H1 (cell line): ENCODE measurements at regions not wholly inside any gene's neighbourhood (a gene's known extent, or its start where the extent isn't known, plus 50 kb on each side); places are given as distances from the start of the nearest gene placed in this dataset.

Experiments
- ATF3 ChIP-seq: IDR thresholded peaks from 2 replicates; pipeline ENCODE4 v1.6.1; 2011; ENCODE audit warnings: low read depth, mild to moderate bottlenecking, low read length; ENCODE audit not compliant: insufficient read depth
- CHD7 ChIP-seq: fragments of 300-600 bp; sonication (generic); IDR thresholded peaks from 2 replicates; pipeline ENCODE4 v1.7.1; 2012; ENCODE audit warnings: low read length, moderate library complexity, mild to moderate bottlenecking, inconsistent platforms; ENCODE audit not compliant: insufficient replicate concordance
- CTCF ChIP-seq, 3 experiments: IDR thresholded peaks; 1 replicate in 2 of 3; 2 replicates in 1 of 3; pipeline versions ENCODE4 v1.5.1 to v1.6.1; 2011; ENCODE audit warnings: low read length in 3 of 3, mild to moderate bottlenecking in 3 of 3, inconsistent platforms in 2 of 3, low read depth in 1 of 3, moderate library complexity in 1 of 3; ENCODE audit not compliant: insufficient read depth in 1 of 3; ENCODE audit errors: control extremely low read depth in 1 of 3
- POLR2A ChIP-seq, 2 experiments: IDR thresholded peaks; 1 replicate in 1 of 2; 2 replicates in 1 of 2; pipeline ENCODE4 v1.6.1; 2011; ENCODE audit warnings: low read depth in 2 of 2, low read length in 2 of 2, mild to moderate bottlenecking in 2 of 2; ENCODE audit errors: control extremely low read depth in 1 of 2
- RXRA ChIP-seq: IDR thresholded peaks from 2 replicates; pipeline ENCODE4 v1.6.1; 2011; ENCODE audit warnings: low read depth, mild to moderate bottlenecking, low read length, moderate library complexity; ENCODE audit not compliant: insufficient read depth
- SP1 ChIP-seq: IDR thresholded peaks from 2 replicates; pipeline ENCODE4 v1.6.1; 2011; ENCODE audit warnings: low read depth, low read length
- TAF7 ChIP-seq: optimal IDR thresholded peaks from 2 replicates; pipeline ENCODE3; 2011; ENCODE audit warnings: low read depth, mild to moderate bottlenecking, inconsistent platforms, low read length, moderate library complexity, borderline replicate concordance

GRCh38 chr16:85373741-85374570, 239.2 kb upstream of the GSE1 start (continued):
- TF ChIP-seq CHD7 (no peak), SP1 (no peak), POLR2A (IDR thresholded peaks at IDR 0.05; ENCODE audit: control extremely low read depth in 1 of 2, low read depth in 2 of 2, low read length in 2 of 2) (no peak), ATF3 (no peak), TAF7 (no peak), CTCF (IDR thresholded peaks at IDR 0.05; ENCODE audit: control extremely low read depth in 1 of 3, insufficient read depth in 1 of 3, low read depth in 1 of 3, low read length in 3 of 3) (no peak), RXRA (no peak)
